ENCODE measurements at regions not wholly inside any gene's neighbourhood (a gene's known extent, or its start where the extent isn't known, plus 50 kb on each side); places are given as distances from the start of the nearest gene placed in this dataset.
A peak's percentile ranks its signal among the peaks of the same experiment; 100 is the strongest.

DNA sequence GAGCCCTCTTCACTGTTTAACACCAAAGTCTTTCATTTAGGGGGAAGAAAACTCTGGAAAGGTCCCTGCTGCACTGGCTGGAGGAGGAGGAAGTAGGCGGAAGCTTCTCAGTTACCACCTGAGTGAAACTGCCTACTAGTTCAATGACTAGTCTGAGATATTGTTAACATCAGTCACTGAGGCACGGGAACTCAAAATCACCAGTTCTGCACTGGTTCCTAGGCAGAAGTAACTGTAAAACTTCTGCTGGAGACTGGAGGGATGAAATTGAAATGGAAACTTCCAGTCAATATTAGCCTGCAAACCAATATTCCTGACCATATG, 178.3 kb downstream of the SNCA start:
- intact Hi-C loops (cut with DNase I; ENCODE audit: low total_unique reads): no loop called here

DNA sequence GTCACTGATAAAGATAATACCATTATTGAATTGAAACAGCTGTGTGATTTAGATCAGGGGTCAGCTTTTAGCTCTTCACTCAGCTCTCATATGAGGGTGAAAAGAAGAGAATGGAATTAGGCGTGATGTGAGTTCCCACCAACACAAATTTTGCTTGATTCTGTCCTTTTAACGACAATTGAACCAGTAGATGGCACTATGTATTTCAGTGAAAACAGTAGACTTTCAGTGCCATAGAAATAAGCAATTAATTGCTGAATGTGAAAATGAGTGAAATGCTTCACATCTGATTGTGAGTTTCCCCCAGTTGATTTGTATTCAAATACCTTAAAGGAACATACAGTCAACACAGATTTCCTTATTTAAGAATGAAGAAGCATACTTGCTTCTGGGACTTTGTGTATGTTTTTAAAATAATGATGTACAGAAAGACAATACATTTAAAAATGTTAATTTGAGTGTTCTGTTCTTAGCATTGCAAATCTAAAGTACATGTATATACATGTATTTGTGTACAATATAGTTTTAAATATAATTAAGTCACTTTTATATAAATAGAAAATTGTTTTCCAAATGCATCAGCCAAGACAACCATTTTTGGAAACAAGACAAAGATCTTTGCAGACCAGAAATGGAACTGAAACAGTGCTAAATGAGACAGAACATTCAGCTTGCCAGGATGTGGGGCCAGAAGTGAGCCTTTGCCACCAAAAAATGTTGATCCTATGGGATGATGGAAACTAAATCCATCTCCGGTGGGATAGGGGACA, 178.8 kb downstream of the SNCA start:
- in situ Hi-C loops (cut with MboI; ENCODE audit: low pct_ligation_motif_present in 1 of 4, low pct_unique_long_range_greater_than_20kb in 1 of 4, low sequenced_read_pairs in 3 of 4) (no loop called here), intact Hi-C loops (cut with DNase I; ENCODE audit: low total_unique reads) (no loop called here)
- H3K27ac ChIP-seq: no peak overlapping the region
- H3K27me3 ChIP-seq: no peaks in the 10 kb centered on the region
- H3K9me3 ChIP-seq: no peaks in the 10 kb centered on the region
- H3K4me1 ChIP-seq: no peaks in the 10 kb centered on the region
- WGBS, 2 donors (ENCODE audit: low coverage in 1 of 2): 54 to 56% methylated on average over 3 of the region's 3 CpGs
- DNase-seq: no peak
- TF ChIP-seq EP300 (IDR thresholded peaks at IDR 0.05; ENCODE audit: low read depth) (no peak), POLR2A (IDR thresholded peaks at IDR 0.05) (no peak), POLR2AphosphoS5 (IDR thresholded peaks at IDR 0.05) (no peak)
- TF ChIP-seq, protein P1, sequence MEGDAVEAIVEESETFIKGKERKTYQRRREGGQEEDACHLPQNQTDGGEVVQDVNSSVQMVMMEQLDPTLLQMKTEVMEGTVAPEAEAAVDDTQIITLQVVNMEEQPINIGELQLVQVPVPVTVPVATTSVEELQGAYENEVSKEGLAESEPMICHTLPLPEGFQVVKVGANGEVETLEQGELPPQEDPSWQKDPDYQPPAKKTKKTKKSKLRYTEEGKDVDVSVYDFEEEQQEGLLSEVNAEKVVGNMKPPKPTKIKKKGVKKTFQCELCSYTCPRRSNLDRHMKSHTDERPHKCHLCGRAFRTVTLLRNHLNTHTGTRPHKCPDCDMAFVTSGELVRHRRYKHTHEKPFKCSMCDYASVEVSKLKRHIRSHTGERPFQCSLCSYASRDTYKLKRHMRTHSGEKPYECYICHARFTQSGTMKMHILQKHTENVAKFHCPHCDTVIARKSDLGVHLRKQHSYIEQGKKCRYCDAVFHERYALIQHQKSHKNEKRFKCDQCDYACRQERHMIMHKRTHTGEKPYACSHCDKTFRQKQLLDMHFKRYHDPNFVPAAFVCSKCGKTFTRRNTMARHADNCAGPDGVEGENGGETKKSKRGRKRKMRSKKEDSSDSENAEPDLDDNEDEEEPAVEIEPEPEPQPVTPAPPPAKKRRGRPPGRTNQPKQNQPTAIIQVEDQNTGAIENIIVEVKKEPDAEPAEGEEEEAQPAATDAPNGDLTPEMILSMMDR (IDR thresholded peaks at IDR 0.05): no peak
- no peak overlapping the region for H3K4me3 ChIP-seq
- H3K36me3 ChIP-seq: no peaks in the 10 kb centered on the region

More for the DNA sequence above, 178.3 kb downstream of the SNCA start:
- Histone ChIP-seq H3K27me3 (no peaks in the 10 kb centered on the region), H3K36me3 (no peaks in the 10 kb centered on the region), H3K9me3 (no peaks in the 10 kb centered on the region), H3K4me3 (no peak overlapping the region), H3K4me1 (no peaks in the 10 kb centered on the region), H3K27ac (no peak overlapping the region)
- TF ChIP-seq POLR2A (IDR thresholded peaks at IDR 0.05) (no peak), POLR2AphosphoS5 (IDR thresholded peaks at IDR 0.05) (no peak), EP300 (IDR thresholded peaks at IDR 0.05; ENCODE audit: low read depth) (no peak)
- TF ChIP-seq, protein P1 (IDR thresholded peaks at IDR 0.05): no peak
- in situ Hi-C loops (cut with MboI; ENCODE audit: low pct_ligation_motif_present in 1 of 4, low pct_unique_long_range_greater_than_20kb in 1 of 4, low sequenced_read_pairs in 3 of 4): no loop called here
- no peak for DNase-seq
- WGBS, 2 donors (ENCODE audit: low coverage in 1 of 2): 86 to 100% methylated on average over 1 to 2 of the region's 2 CpGs

DNA sequence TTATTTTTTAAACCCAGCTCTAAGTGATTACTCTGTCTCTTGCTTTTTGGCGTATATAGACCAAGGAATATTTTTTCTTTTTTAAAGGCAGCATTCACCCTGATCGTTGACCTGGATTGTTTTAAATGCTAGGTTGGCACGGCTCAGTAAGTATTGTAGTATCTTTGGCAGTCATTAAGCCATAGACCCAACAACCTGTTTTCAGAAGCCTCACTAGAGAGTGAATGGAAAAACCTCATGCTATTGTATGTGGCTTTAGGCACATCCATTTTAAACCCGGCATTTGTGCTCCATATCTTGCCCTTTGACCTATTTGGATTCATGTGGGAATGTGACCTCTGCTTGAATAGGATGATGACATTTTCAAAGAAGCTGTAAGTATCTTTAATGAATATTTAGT, 183.9 kb downstream of the SNCA start:
- in situ Hi-C loops (cut with MboI; ENCODE audit: low pct_ligation_motif_present in 1 of 4, low pct_unique_long_range_greater_than_20kb in 1 of 4, low sequenced_read_pairs in 3 of 4) (no loop called here), intact Hi-C loops (cut with DNase I; ENCODE audit: low total_unique reads) (no loop called here)
- Histone ChIP-seq H3K4me1 (no peaks in the 10 kb centered on the region), H3K9me3 (no peaks in the 10 kb centered on the region), H3K36me3 (no peaks in the 10 kb centered on the region), H3K27me3 (no peaks in the 10 kb centered on the region), H3K27ac (no peak overlapping the region), H3K4me3 (no peak overlapping the region)
- no peak for DNase-seq
- no peak for TF ChIP-seq EP300 (IDR thresholded peaks at IDR 0.05; ENCODE audit: low read depth)
- TF ChIP-seq POLR2A (IDR thresholded peaks at IDR 0.05): no peak
- TF ChIP-seq, protein P1 (IDR thresholded peaks at IDR 0.05): no peak
- TF ChIP-seq POLR2AphosphoS5 (IDR thresholded peaks at IDR 0.05): no peak
- WGBS, 2 donors (ENCODE audit: low coverage in 1 of 2): 65 to 69% methylated on average over 3 to 4 of the region's 4 CpGs

DNA sequence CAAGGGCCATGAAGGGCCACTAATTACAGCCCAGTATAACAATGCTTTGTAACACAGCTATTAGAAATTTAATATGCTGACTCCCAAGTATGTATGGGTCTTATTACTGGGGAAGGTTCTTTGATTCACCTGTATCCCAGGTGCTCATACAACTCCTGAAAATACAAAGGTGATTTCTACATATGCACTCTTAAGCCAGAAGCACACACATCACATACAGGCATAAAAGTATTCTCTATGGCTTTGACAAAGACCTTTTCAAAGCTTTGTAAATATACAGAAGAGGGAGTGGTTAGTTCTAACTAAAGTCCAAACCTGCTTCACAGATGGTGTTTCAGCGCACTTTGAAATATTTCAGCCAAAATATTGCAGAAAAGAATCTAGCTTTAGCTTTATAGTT, 191.5 kb downstream of the SNCA start:
- no peak for DNase-seq
- Histone ChIP-seq H3K9me3 (no peaks in the 10 kb centered on the region), H3K27me3 (no peaks in the 10 kb centered on the region), H3K36me3 (no peaks in the 10 kb centered on the region), H3K4me1 (no peaks in the 10 kb centered on the region), H3K27ac (peak overlapping the region in 1 of 4 donors; percentile 17), H3K4me3 (no peak overlapping the region)
- intact Hi-C loops (cut with DNase I; ENCODE audit: low total_unique reads) (no loop called here), in situ Hi-C loops (cut with MboI; ENCODE audit: low pct_ligation_motif_present in 1 of 4, low pct_unique_long_range_greater_than_20kb in 1 of 4, low sequenced_read_pairs in 3 of 4) (no loop called here)
- 65 to 71% methylated on average over 1 of the region's 1 CpG for WGBS, 2 donors (ENCODE audit: low coverage in 1 of 2)
- no peak for TF ChIP-seq POLR2A (IDR thresholded peaks at IDR 0.05)
- TF ChIP-seq, protein P1 (IDR thresholded peaks at IDR 0.05): no peak
- TF ChIP-seq EP300 (IDR thresholded peaks at IDR 0.05; ENCODE audit: low read depth): no peak
- TF ChIP-seq POLR2AphosphoS5 (IDR thresholded peaks at IDR 0.05): no peak

All from transverse colon (tissue), 4 donors.